HG02970 (cell line): ENCODE measurements at regions not wholly inside any gene's neighbourhood (a gene's known extent, or its start where the extent isn't known, plus 50 kb on each side); places are given as distances from the start of the nearest gene placed in this dataset.

Experiments used
- ATAC-seq: cut with Tn5 transposase; IDR thresholded peaks from one replicate; pipeline ENCODE4 v1.9.1; 2021; ENCODE audit warnings: mild to moderate bottlenecking, moderate library complexity, moderate number of reproducible peaks; ENCODE audit not compliant: unreplicated experiment, low FRiP score

GRCh38 chr2:48249025-48249424 is 65.5 kb upstream of the FOXN2 start:
- ATAC-seq = no peak

- ATAC-seq = no peak
Measured at GRCh38 chr2:48249631-48250473, 64.6 kb upstream of the FOXN2 start.

GRCh38 chr2:48250474-48250844 is 64.0 kb upstream of the FOXN2 start:
- no peak for ATAC-seq

GRCh38 chr2:48250943-48251342 is 63.5 kb upstream of the FOXN2 start:
- no peak for ATAC-seq

- no peak for ATAC-seq
Measured at GRCh38 chr2:48251437-48252148, 62.9 kb upstream of the FOXN2 start.

GRCh38 chr2:48253301-48253700 is 61.2 kb upstream of the FOXN2 start:
- no peak for ATAC-seq

- no peak for ATAC-seq
Measured at GRCh38 chr2:48254839-48255238, 59.6 kb upstream of the FOXN2 start.

GRCh38 chr2:48257456-48257855 is 57.0 kb upstream of the FOXN2 start:
- ATAC-seq = no peak

- ATAC-seq = no peak
Measured at GRCh38 chr2:48258481-48259149, 55.9 kb upstream of the FOXN2 start.

- no peak for ATAC-seq
Measured at GRCh38 chr2:48259811-48260210, 54.7 kb upstream of the FOXN2 start.

GRCh38 chr2:48264627-48265026 is 49.9 kb upstream of the FOXN2 start:
- no peak for ATAC-seq
